ENCODE measurements at regions not wholly inside any gene's neighbourhood (a gene's known extent, or its start where the extent isn't known, plus 50 kb on each side); places are given as distances from the start of the nearest gene placed in this dataset.
"Not testable (repeated sequence)": the region's sequence is repeated elsewhere in the genome, so short reads cannot be mapped to it uniquely, and the experiment has no call there.

GRCh38 chr18:29841631-29842030, 1200.9 kb downstream of the DSC3 start:
- Mint-ChIP-seq H3K27ac (no peak overlapping the region), H3K4me1 (no peaks in the 10 kb centered on the region), H3K4me3 (no peak overlapping the region), H3K36me3 (ENCODE audit: low read depth) (no peaks in the 10 kb centered on the region), H3K9me3 (peaks cover 19% of the 10 kb centered on the region), H3K27me3 (no peaks in the 10 kb centered on the region)
- ATAC-seq (replicated peaks) = no peak

DNA sequence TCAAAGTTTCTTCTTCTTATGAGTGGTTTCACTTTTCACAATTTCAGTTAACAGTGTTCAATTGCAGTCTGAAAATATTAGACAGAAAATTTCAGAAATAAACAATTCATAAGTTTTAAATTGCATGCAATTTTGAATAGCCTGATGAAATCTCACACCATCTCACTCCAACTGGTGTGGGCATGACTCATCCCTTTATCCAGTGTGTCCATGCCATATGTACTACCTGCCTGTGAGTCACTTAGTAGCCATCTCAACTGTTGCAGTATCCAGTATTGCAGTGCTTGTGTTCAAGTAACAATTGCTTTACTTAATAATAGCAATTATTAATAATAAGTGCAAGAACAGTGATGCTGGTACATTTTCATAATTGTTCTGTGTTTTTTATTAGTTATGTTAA, 1202.5 kb downstream of the DSC3 start:
- Mint-ChIP-seq H3K27me3 (no peaks in the 10 kb centered on the region), H3K36me3 (ENCODE audit: low read depth) (no peaks in the 10 kb centered on the region), H3K4me1 (no peaks in the 10 kb centered on the region), H3K9me3 (peaks cover 12% of the 10 kb centered on the region), H3K27ac (no peak overlapping the region), H3K4me3 (no peak overlapping the region)
- no peak for ATAC-seq (replicated peaks)

- peaks cover 16% of the 10 kb centered on the region for H3K9me3 Mint-ChIP-seq
Measured at GRCh38 chr18:29838961-29839360, 1203.6 kb downstream of the DSC3 start.

GRCh38 chr18:29838556-29838955, 1204.0 kb downstream of the DSC3 start:
- Mint-ChIP-seq H3K27me3 (no peaks in the 10 kb centered on the region), H3K4me3 (no peak overlapping the region), H3K36me3 (ENCODE audit: low read depth) (no peaks in the 10 kb centered on the region), H3K9me3 (peaks cover 16% of the 10 kb centered on the region), H3K27ac (no peak overlapping the region), H3K4me1 (no peaks in the 10 kb centered on the region)
- no peak for ATAC-seq (replicated peaks)

More at GRCh38 chr18:29838961-29839360, 1203.6 kb downstream of the DSC3 start:
- not testable (repeated sequence) for H3K4me1 Mint-ChIP-seq; H3K36me3 Mint-ChIP-seq (ENCODE audit: low read depth); H3K4me3 Mint-ChIP-seq; H3K27me3 Mint-ChIP-seq; ATAC-seq (replicated peaks); H3K27ac Mint-ChIP-seq

GRCh38 chr18:29823671-29824070, 1218.9 kb downstream of the DSC3 start:
- no peak for ATAC-seq (replicated peaks)
- Mint-ChIP-seq H3K4me1 (no peaks in the 10 kb centered on the region), H3K9me3 (peaks cover 27% of the 10 kb centered on the region), H3K4me3 (no peak overlapping the region), H3K27ac (no peak overlapping the region), H3K27me3 (no peaks in the 10 kb centered on the region), H3K36me3 (ENCODE audit: low read depth) (no peaks in the 10 kb centered on the region)

DNA sequence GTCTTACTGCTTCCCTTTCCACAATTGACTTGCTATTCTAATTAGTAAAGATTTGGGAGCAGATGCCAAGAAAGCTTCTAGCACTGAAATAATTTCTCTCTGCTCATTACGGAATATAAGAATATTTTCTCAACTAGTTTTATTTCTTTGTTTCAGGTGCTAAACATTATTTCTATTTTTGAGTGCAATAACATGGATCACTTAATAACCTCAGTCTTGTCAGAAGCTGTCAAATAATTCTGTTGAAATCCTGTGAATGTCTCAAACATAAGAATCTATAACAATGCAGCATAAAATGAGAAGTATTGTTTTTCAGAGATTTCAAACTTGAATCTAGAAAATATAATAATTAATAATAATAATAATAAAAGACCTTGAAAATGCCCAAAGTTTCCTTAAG, 1221.0 kb downstream of the DSC3 start:
- no peaks in the 10 kb centered on the region for H3K36me3 Mint-ChIP-seq (ENCODE audit: low read depth)
- H3K27me3 Mint-ChIP-seq = no peaks in the 10 kb centered on the region
- H3K4me1 Mint-ChIP-seq = no peaks in the 10 kb centered on the region
- H3K9me3 Mint-ChIP-seq = peaks cover 22% of the 10 kb centered on the region
- H3K27ac Mint-ChIP-seq = no peak overlapping the region
- no peak for ATAC-seq (replicated peaks)
- no peak overlapping the region for H3K4me3 Mint-ChIP-seq

GRCh38 chr18:29811519-29811918, 1231.0 kb downstream of the DSC3 start:
- no peaks in the 10 kb centered on the region for H3K36me3 Mint-ChIP-seq (ENCODE audit: low read depth)
- ATAC-seq (replicated peaks) = no peak
- H3K4me1 Mint-ChIP-seq = no peaks in the 10 kb centered on the region
- no peak overlapping the region for H3K4me3 Mint-ChIP-seq
- peaks cover 28% of the 10 kb centered on the region for H3K9me3 Mint-ChIP-seq
- H3K27ac Mint-ChIP-seq = no peak overlapping the region
- no peaks in the 10 kb centered on the region for H3K27me3 Mint-ChIP-seq

GRCh38 chr18:29780816-29781215, 1261.7 kb downstream of the DSC3 start:
- Mint-ChIP-seq H3K27me3 (no peaks in the 10 kb centered on the region), H3K36me3 (ENCODE audit: low read depth) (no peaks in the 10 kb centered on the region), H3K4me3 (no peak overlapping the region), H3K4me1 (no peaks in the 10 kb centered on the region), H3K27ac (no peak overlapping the region), H3K9me3 (peaks cover 19% of the 10 kb centered on the region)
- ATAC-seq (replicated peaks) = no peak

DNA sequence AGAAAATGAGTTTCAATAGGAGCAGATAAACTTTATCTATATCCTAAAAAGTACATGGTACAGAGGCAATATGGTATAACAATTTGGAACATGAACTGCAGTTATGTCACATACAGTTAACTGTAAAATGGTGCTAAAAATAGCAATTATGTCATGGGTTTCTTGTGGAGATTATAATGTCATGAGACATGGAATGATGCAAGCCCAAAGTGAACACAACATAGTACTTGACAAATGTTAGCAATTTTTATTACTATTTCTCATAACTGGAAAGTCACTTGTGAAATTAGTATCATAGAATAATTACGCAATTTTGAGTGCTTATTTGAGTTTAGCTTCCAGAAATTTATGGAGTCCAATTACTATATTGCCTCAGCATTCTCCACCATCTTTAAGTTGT, 1263.4 kb downstream of the DSC3 start:
- Mint-ChIP-seq H3K27me3 (no peaks in the 10 kb centered on the region), H3K9me3 (peaks cover 14% of the 10 kb centered on the region), H3K27ac (no peak overlapping the region), H3K4me3 (no peak overlapping the region), H3K36me3 (ENCODE audit: low read depth) (no peaks in the 10 kb centered on the region), H3K4me1 (no peaks in the 10 kb centered on the region)
- no peak for ATAC-seq (replicated peaks)

- ATAC-seq (replicated peaks) = no peak
- Mint-ChIP-seq H3K36me3 (ENCODE audit: low read depth) (no peaks in the 10 kb centered on the region), H3K4me1 (no peaks in the 10 kb centered on the region), H3K27me3 (no peaks in the 10 kb centered on the region), H3K9me3 (peaks cover 21% of the 10 kb centered on the region), H3K4me3 (no peak overlapping the region), H3K27ac (no peak overlapping the region)
Measured at GRCh38 chr18:29753379-29753778, 1289.2 kb downstream of the DSC3 start.

DNA sequence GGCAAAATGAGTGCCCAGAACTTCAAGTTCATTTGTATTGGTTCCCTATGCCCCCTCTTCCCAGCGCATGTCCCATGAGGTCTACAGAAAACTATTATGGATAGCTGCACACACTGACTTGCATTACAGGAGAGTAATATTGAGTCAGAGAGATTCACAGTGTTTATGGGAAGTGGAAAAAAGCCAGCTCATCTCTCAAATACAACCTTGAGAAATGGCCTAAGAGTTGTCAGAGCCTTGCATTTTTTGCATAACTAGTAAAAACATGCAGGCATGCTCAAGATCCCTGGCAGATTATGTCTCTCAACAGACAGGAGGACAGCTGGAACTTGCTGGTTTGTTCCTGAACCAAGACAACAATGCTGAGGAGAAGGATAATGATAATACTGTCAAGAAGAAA, 1292.8 kb downstream of the DSC3 start:
- H3K9me3 Mint-ChIP-seq = peaks cover 39% of the 10 kb centered on the region
- no peak overlapping the region for H3K4me3 Mint-ChIP-seq

DNA sequence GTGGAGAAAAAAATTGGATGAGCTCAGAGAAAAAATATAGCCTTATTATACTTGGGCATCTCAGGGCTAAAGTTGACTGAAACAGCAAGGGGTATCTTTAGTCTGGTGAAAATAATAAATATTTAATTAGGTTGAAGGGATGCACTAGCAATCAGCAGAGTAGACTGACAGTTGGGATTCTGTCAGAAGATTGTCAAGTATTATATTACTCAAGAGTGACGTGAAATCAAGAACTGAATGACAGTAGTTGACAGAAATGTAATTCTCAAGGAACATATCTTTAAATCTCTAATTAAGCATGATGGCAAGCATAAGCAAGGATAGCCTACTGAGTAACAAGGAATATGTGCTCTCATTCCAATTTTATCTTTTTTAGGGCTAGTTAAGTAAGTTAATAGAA, 1301.1 kb downstream of the DSC3 start:
- no peaks in the 10 kb centered on the region for H3K27me3 Mint-ChIP-seq
- H3K4me1 Mint-ChIP-seq = no peaks in the 10 kb centered on the region
- H3K36me3 Mint-ChIP-seq (ENCODE audit: low read depth) = no peaks in the 10 kb centered on the region
- H3K27ac Mint-ChIP-seq = no peak overlapping the region
- no peak overlapping the region for H3K4me3 Mint-ChIP-seq
- peaks cover 17% of the 10 kb centered on the region for H3K9me3 Mint-ChIP-seq
- no peak for ATAC-seq (replicated peaks)

More for the DNA sequence above, 1292.8 kb downstream of the DSC3 start:
- Mint-ChIP-seq H3K27me3 (no peaks in the 10 kb centered on the region), H3K27ac (no peak overlapping the region), H3K4me1 (no peaks in the 10 kb centered on the region), H3K36me3 (ENCODE audit: low read depth) (no peaks in the 10 kb centered on the region)
- no peak for ATAC-seq (replicated peaks)

DNA sequence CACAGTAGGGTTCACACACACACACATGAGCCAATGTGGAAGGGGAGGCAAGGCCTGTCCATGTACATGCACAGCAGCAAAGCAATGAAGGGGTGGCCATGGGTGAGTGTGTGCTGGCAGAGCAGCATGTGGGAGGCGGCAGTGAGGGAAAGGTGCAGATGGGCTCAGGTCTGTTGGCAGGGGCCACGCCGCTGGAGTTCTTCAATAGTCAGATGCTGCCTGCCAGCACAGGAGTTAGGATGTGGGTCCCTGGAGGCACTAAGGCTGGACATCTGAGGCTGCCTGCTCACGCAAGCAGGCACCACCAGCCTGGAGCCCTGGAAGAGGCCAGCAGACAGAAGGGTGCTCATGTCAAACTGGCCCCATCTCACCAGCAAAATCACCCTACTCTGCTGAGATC, 1304.9 kb downstream of the DSC3 start:
- no peaks in the 10 kb centered on the region for H3K36me3 Mint-ChIP-seq (ENCODE audit: low read depth)
- peaks cover 26% of the 10 kb centered on the region for H3K9me3 Mint-ChIP-seq
- no peak overlapping the region for H3K27ac Mint-ChIP-seq
- no peaks in the 10 kb centered on the region for H3K4me1 Mint-ChIP-seq
- no peak for ATAC-seq (replicated peaks)
- H3K27me3 Mint-ChIP-seq = no peaks in the 10 kb centered on the region
- no peak overlapping the region for H3K4me3 Mint-ChIP-seq

- no peak for ATAC-seq (replicated peaks)
- no peaks in the 10 kb centered on the region for H3K4me1 Mint-ChIP-seq
- no peaks in the 10 kb centered on the region for H3K36me3 Mint-ChIP-seq (ENCODE audit: low read depth)
- H3K4me3 Mint-ChIP-seq = no peak overlapping the region
- peaks cover 26% of the 10 kb centered on the region for H3K9me3 Mint-ChIP-seq
- H3K27ac Mint-ChIP-seq = no peak overlapping the region
- no peaks in the 10 kb centered on the region for H3K27me3 Mint-ChIP-seq
Measured at GRCh38 chr18:29737190-29737589, 1305.4 kb downstream of the DSC3 start.

GRCh38 chr18:29730073-29730472, 1312.5 kb downstream of the DSC3 start:
- no peaks in the 10 kb centered on the region for H3K36me3 Mint-ChIP-seq (ENCODE audit: low read depth)
- H3K4me3 Mint-ChIP-seq = no peak overlapping the region
- no peaks in the 10 kb centered on the region for H3K4me1 Mint-ChIP-seq
- H3K9me3 Mint-ChIP-seq = peaks cover 31% of the 10 kb centered on the region
- ATAC-seq (replicated peaks) = no peak
- no peaks in the 10 kb centered on the region for H3K27me3 Mint-ChIP-seq
- no peak overlapping the region for H3K27ac Mint-ChIP-seq

GRCh38 chr18:29726646-29727045, 1315.9 kb downstream of the DSC3 start:
- Mint-ChIP-seq H3K4me3 (no peak overlapping the region), H3K4me1 (no peaks in the 10 kb centered on the region), H3K9me3 (peaks cover 24% of the 10 kb centered on the region), H3K27ac (no peak overlapping the region), H3K36me3 (ENCODE audit: low read depth) (no peaks in the 10 kb centered on the region), H3K27me3 (no peaks in the 10 kb centered on the region)
- ATAC-seq (replicated peaks) = no peak

Data from activated T-helper 17 cell treated with anti-CD3 and anti-CD28 coated beads, Interleukin-2, amount 50 U/mL, for 72 hours (primary cell).